Spleen (tissue), 11 donors: ENCODE measurements at regions not wholly inside any gene's neighbourhood (a gene's known extent, or its start where the extent isn't known, plus 50 kb on each side); places are given as distances from the start of the nearest gene placed in this dataset.

Experiments
- DNase-seq: peaks from one replicate; pipeline ENCODE4 v3.0.0-alpha.2; 2020
- H3K27ac ChIP-seq, 8 donors: fragments of 200-600 bp; sonication (generic) in 7 of 8; 1 replicate in 4 of 8; 2 replicates in 4 of 8; pipeline versions ENCODE4 v1.5.0 to v1.8.0; 2016 to 2021; ENCODE audit warnings: inconsistent platforms in 4 of 8, mild to moderate bottlenecking in 4 of 8, moderate library complexity in 1 of 8
- H3K27me3 ChIP-seq, 7 donors: fragments of 200-600 bp; sonication (generic) in 6 of 7; replicated peaks in 1 of 7; 1 replicate in 4 of 7; 2 replicates in 3 of 7; pipeline versions ENCODE4 v1.5.0 to v1.8.0; 2016 to 2021; ENCODE audit warnings: inconsistent platforms in 3 of 7, mild to moderate bottlenecking in 1 of 7
- H3K36me3 ChIP-seq, 6 donors: fragments of 200-600 bp; sonication (generic) in 5 of 6; 1 replicate in 4 of 6; 2 replicates in 2 of 6; pipeline versions ENCODE4 v1.5.0 to v1.8.0; 2016 to 2021; ENCODE audit warnings: inconsistent platforms in 2 of 6
- H3K4me1 ChIP-seq, 6 donors: fragments of 200-600 bp; sonication (generic) in 5 of 6; 1 replicate in 3 of 6; 2 replicates in 3 of 6; pipeline versions ENCODE4 v1.5.0 to v1.8.0; 2016 to 2021; ENCODE audit warnings: inconsistent platforms in 3 of 6
- H3K4me3 ChIP-seq, 8 donors: fragments of 200-600 bp; sonication (generic) in 7 of 8; 1 replicate in 4 of 8; 2 replicates in 4 of 8; pipeline versions ENCODE4 v1.5.0 to v1.8.0; 2016 to 2021; ENCODE audit warnings: inconsistent platforms in 4 of 8, mild to moderate bottlenecking in 4 of 8, moderate library complexity in 2 of 8
- H3K9me3 ChIP-seq, 8 donors: fragments of 200-600 bp; sonication (generic) in 7 of 8; 1 replicate in 4 of 8; 2 replicates in 4 of 8; pipeline versions ENCODE4 v1.5.0 to v1.8.0; 2016 to 2021; ENCODE audit warnings: inconsistent platforms in 4 of 8
- CTCF ChIP-seq, 11 experiments: fragments of 200-600 bp in 7 of 11; fragments of 450-650 bp in 4 of 11; sonication (generic) in 4 of 11; IDR thresholded peaks in 8 of 11; conservative IDR thresholded peaks in 3 of 11; 1 replicate in 7 of 11; 2 replicates in 4 of 11; pipeline versions ENCODE4 v1.4.0 to v1.8.0; 2016 to 2021; ENCODE audit warnings: antibody characterized with exemption in 11 of 11, inconsistent platforms in 4 of 11, mild to moderate bottlenecking in 1 of 11
- POLR2A ChIP-seq, 3 donors: fragments of 450-650 bp; IDR thresholded peaks; one replicate each; pipeline ENCODE4 v1.5.1; 2017; ENCODE audit warnings: antibody characterized with exemption in 3 of 3, mild to moderate bottlenecking in 1 of 3
- POLR2AphosphoS5 ChIP-seq, 3 donors: sonication (generic); formaldehyde crosslinking; IDR thresholded peaks; one replicate each; pipeline ENCODE4 v1.5.1; 2017; ENCODE audit warnings: antibody characterized with exemption in 3 of 3
- WGBS, 5 donors: extraction: QIAGEN DNeasy Blood & Tissue Kit in 3 of 5; methylation state at CpG; one replicate each; pipeline versions ENCODE4 v1.1.5 to v1.1.7; 2013 to 2018; 5-methylcytosine and 5-hydroxymethylcytosine counted together
- intact Hi-C: fragments of 100-400 bp; cut with DNase I; formaldehyde crosslinking; loops from one replicate; pipeline ENCODE4 v1.15.0; 2023; ENCODE audit warnings: low total_unique reads
- donor health status: healthy with polysubstance abuse.
- donor health status: DM: no; HTN: no; CAD: no; lungs with moderate emphysema.
- donor health status: DM: no; HTN: no; CAD: no.
- donor health status: Bipolar disorder and iron deficiency.
- donor health status: healthy.
- donor health status: DM: no; HTN: no; CAD: no.
- donor health status: DM: yes; HTN: yes; CAD: no.

GRCh38 chr16:63856537-63856936, 1265.3 kb downstream of the CDH11 start:
- no peaks in the 10 kb centered on the region for H3K27me3 ChIP-seq
- no peak overlapping the region for H3K4me3 ChIP-seq
- no peak overlapping the region for H3K27ac ChIP-seq
- DNase-seq, result no peak
- 47 to 74% (median 57%) methylated on average over 1 of the region's 1 CpG for WGBS, 5 donors
- TF ChIP-seq CTCF (IDR thresholded peaks at IDR 0.05 in 8 of 11, conservative IDR thresholded peaks at IDR 0.05 in 3 of 11) (no peak), POLR2AphosphoS5 (IDR thresholded peaks at IDR 0.05) (no peak), POLR2A (IDR thresholded peaks at IDR 0.05) (no peak)
- peaks cover 0 to 6% (median 0%) of the 10 kb centered on the region in 8 donors for H3K9me3 ChIP-seq
- no peaks in the 10 kb centered on the region for H3K36me3 ChIP-seq
- intact Hi-C loops, result no loop called here
- H3K4me1 ChIP-seq, result no peaks in the 10 kb centered on the region

GRCh38 chr16:63850979-63851378, 1270.9 kb downstream of the CDH11 start:
- no peak overlapping the region for H3K4me3 ChIP-seq
- H3K9me3 ChIP-seq, result peaks cover 0 to 15% (median 2%) of the 10 kb centered on the region in 8 donors
- no peaks in the 10 kb centered on the region for H3K36me3 ChIP-seq
- WGBS, 5 donors, result 71 to 85% (median 77%) methylated on average over 3 of the region's 3 CpGs
- H3K27me3 ChIP-seq, result no peaks in the 10 kb centered on the region
- DNase-seq, result no peak
- intact Hi-C loops, result no loop called here
- no peaks in the 10 kb centered on the region for H3K4me1 ChIP-seq
- TF ChIP-seq POLR2AphosphoS5 (IDR thresholded peaks at IDR 0.05), result no peak
- no peak for TF ChIP-seq CTCF (IDR thresholded peaks at IDR 0.05 in 8 of 11, conservative IDR thresholded peaks at IDR 0.05 in 3 of 11)
- TF ChIP-seq POLR2A (IDR thresholded peaks at IDR 0.05), result no peak
- H3K27ac ChIP-seq, result no peak overlapping the region

GRCh38 chr16:63841271-63841670, 1280.6 kb downstream of the CDH11 start:
- H3K4me3 ChIP-seq, result no peak overlapping the region
- WGBS, 5 donors, result 74 to 97% (median 85%) methylated on average over 1 of the region's 1 CpG
- no peak overlapping the region for H3K27ac ChIP-seq
- peaks cover 0 to 58% (median 29%) of the 10 kb centered on the region in 8 donors for H3K9me3 ChIP-seq
- no peaks in the 10 kb centered on the region for H3K36me3 ChIP-seq
- no peak for DNase-seq
- intact Hi-C loops, result no loop called here
- H3K27me3 ChIP-seq, result no peaks in the 10 kb centered on the region
- no peaks in the 10 kb centered on the region for H3K4me1 ChIP-seq
- TF ChIP-seq CTCF (IDR thresholded peaks at IDR 0.05 in 8 of 11, conservative IDR thresholded peaks at IDR 0.05 in 3 of 11), result no peak
- no peak for TF ChIP-seq POLR2AphosphoS5 (IDR thresholded peaks at IDR 0.05)
- no peak for TF ChIP-seq POLR2A (IDR thresholded peaks at IDR 0.05)

GRCh38 chr16:63830061-63830460, 1291.8 kb downstream of the CDH11 start:
- no peak for TF ChIP-seq POLR2AphosphoS5 (IDR thresholded peaks at IDR 0.05)
- no peak for TF ChIP-seq POLR2A (IDR thresholded peaks at IDR 0.05)
- no peak for TF ChIP-seq CTCF (IDR thresholded peaks at IDR 0.05 in 8 of 11, conservative IDR thresholded peaks at IDR 0.05 in 3 of 11)
- Histone ChIP-seq H3K27me3 (no peaks in the 10 kb centered on the region), H3K36me3 (no peaks in the 10 kb centered on the region), H3K27ac (no peak overlapping the region), H3K4me1 (no peaks in the 10 kb centered on the region), H3K9me3 (peaks cover 0 to 27% (median 7%) of the 10 kb centered on the region in 8 donors), H3K4me3 (no peak overlapping the region)
- intact Hi-C loops, result no loop called here
- DNase-seq, result no peak
- 58 to 72% (median 66%) methylated on average over 3 of the region's 3 CpGs for WGBS, 5 donors
